Left ventricle myocardium superior (tissue), 1 donor: ENCODE measurements at regions not wholly inside any gene's neighbourhood (a gene's known extent, or its start where the extent isn't known, plus 50 kb on each side); places are given as distances from the start of the nearest gene placed in this dataset.
A peak's percentile ranks its signal among the peaks of the same experiment; 100 is the strongest.

Experiments used
- ATAC-seq: fragments of 200-7000 bp; cut with Tn5 transposase; one replicate; pipeline ENCODE4 v1.9.1; 2020; ENCODE audit warnings: mild to moderate bottlenecking, moderate library complexity
- DNase-seq: peaks from one replicate; pipeline ENCODE4 v3.0.0-alpha.2; 2020
- intact Hi-C: fragments of 100-400 bp; cut with micrococcal nuclease; formaldehyde crosslinking; loops from one replicate; pipeline ENCODE4 v1.11.0; 2022
- donor health status: DM: no; HTN: yes; CAD: no; lungs with severe emphysema.

- ATAC-seq (no peak), DNase-seq (no peak)
- intact Hi-C loops, result no loop called here
These were observed 53.5 kb downstream of the ZNF608 start for GRCh38 chr5:124692950-124693349.

- DNase-seq (no peak), ATAC-seq (no peak)
- intact Hi-C loops, result no loop called here
These were observed 54.1 kb downstream of the ZNF608 start for GRCh38 chr5:124692324-124692723.

- ATAC-seq, result no peak
- intact Hi-C loops, result no loop called here
- no peak for DNase-seq
These were observed 56.8 kb downstream of the ZNF608 start for GRCh38 chr5:124689653-124690052.

GRCh38 chr5:124686239-124687004 lies 60.0 kb downstream of the ZNF608 start:
- DNase-seq (no peak), ATAC-seq (no peak)
- intact Hi-C loops, result no loop called here

GRCh38 chr5:124685404-124685930 lies 61.0 kb downstream of the ZNF608 start:
- intact Hi-C loops, result no loop called here
- ATAC-seq (no peak), DNase-seq (no peak)

- ATAC-seq (peak; percentile 36), DNase-seq (no peak)
- intact Hi-C loops, result no loop called here
These were observed 62.4 kb downstream of the ZNF608 start for GRCh38 chr5:124683917-124684555.

- intact Hi-C loops, result no loop called here
- no peak for DNase-seq
- no peak for ATAC-seq
These were observed 66.8 kb downstream of the ZNF608 start for GRCh38 chr5:124679578-124680199.

GRCh38 chr5:124678922-124679519 lies 67.4 kb downstream of the ZNF608 start:
- ATAC-seq, result no peak
- intact Hi-C loops, result no loop called here
- DNase-seq, result no peak

- ATAC-seq (peak; percentile 80), DNase-seq (peak; percentile 53)
- intact Hi-C loops, result no loop called here
These were observed 68.0 kb downstream of the ZNF608 start for GRCh38 chr5:124678468-124678867.

GRCh38 chr5:124677374-124678351 lies 68.8 kb downstream of the ZNF608 start:
- peak; percentile 30 for DNase-seq
- ATAC-seq, result peak; percentile 65
- intact Hi-C loops, result no loop called here

- ATAC-seq, result peak; percentile 43
- DNase-seq, result no peak
- intact Hi-C loops, result no loop called here
These were observed 70.2 kb downstream of the ZNF608 start for GRCh38 chr5:124675931-124676846.

GRCh38 chr5:124671193-124671592 lies 75.2 kb downstream of the ZNF608 start:
- DNase-seq (no peak), ATAC-seq (no peak)
- intact Hi-C loops, result no loop called here

- intact Hi-C loops, result no loop called here
- DNase-seq (no peak), ATAC-seq (no peak)
These were observed 75.7 kb downstream of the ZNF608 start for GRCh38 chr5:124670722-124671184.

- DNase-seq, result no peak
- intact Hi-C loops, result no loop called here
- no peak for ATAC-seq
These were observed 76.3 kb downstream of the ZNF608 start for GRCh38 chr5:124669956-124670721.

- DNase-seq (no peak), ATAC-seq (no peak)
- intact Hi-C loops, result no loop called here
These were observed 77.2 kb downstream of the ZNF608 start for GRCh38 chr5:124669300-124669648.

- DNase-seq (no peak), ATAC-seq (no peak)
- intact Hi-C loops, result no loop called here
These were observed 77.8 kb downstream of the ZNF608 start for GRCh38 chr5:124668353-124669299.
